IPS DF 4.7 (cell line): ENCODE measurements at regions not wholly inside any gene's neighbourhood (a gene's known extent, or its start where the extent isn't known, plus 50 kb on each side); places are given as distances from the start of the nearest gene placed in this dataset.

Source experiments
- DNase-seq: peaks from one replicate; pipeline ENCODE4 v3.0.0-alpha.2; 2013; ENCODE audit warnings: low spot score; ENCODE audit errors: extremely low read depth

DNA sequence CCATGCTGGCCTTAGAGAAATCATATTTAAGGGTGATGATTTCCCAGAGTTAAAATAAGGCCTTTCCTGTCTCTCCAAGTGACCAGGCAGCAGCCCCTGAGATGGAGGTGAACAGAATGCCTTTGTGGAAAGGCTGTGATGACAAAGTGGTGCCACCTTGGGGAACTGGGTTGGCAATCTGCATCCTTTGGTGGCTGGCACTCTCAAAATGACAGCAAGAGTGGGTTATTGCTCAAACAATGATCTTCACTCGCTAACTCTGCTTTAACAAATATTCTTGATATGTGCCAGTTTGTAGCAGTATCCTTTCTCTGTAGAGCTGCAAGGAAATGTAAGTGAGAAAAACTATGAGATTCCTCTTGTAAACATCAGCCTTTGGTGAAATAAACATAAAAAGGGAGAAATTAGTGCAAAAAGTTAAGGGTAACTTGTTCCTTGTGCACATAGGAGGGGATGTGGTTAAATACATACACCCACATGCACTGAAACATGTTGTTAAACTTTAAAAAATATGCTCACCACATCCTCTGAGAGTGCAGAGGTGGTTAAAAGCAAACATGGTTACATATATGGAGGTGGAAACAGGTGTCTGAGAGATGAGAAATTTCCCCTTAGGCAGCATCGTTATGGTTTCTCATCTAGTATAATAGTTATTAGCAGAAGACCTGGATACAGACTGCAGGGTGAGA lies 373.4 kb upstream of the CTNND2 start:
- DNase-seq = no peak

DNA sequence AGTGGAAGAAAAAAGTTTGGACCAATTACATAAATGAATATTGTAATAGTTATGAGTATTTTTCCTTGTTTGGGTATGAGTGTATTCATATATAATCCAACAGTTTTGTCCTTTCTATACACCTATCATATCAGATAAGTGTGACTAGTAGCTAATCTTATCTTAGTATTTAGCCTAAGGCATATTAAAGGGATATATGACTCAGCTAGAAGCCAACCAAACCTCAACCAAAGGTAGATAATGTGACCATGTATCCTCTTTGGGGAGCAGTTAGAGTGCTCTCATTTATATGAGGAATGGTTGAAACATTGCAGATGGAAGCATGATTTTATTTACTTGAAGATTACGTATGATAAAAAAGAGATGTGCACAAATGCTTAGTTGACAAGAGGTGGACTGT lies 370.0 kb upstream of the CTNND2 start:
- DNase-seq = no peak

DNA sequence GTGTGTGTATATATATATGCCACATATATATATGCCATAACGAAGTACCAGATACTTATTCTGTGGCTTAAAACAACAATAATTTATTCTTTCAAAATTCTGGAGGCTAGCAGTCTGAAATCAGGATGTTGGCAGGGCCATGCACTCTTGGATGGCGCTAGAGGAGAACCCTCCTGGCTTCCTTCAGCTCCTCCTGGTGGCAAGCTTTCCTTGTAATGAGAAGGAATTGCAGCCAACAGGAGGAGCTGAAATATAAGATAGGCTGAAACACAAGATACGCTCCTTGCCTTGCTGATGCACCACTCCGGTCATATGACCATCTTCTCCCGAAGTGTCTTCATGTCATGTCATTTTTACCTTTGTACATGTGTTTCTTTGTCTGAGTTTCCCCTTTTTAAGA lies 368.1 kb upstream of the CTNND2 start:
- DNase-seq = peak; percentile 30

DNA sequence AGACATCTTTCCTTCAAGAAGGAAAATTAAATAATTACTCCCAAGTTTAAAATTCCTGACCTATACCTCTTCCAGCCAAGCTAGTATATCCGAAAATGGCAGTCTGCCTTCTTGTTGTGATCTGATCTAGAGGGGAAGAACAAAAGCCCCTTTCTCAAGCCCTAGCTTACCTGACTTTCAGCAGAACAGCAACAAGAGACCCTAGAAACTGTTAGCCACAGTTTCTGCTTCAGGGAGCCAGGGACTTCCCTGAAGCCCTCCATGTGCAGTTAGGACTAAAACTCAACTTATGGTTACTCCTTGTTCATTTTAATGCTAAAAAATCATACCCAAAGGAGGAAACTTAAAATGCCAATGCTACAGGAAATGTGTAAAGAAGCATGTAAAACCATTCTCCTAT lies 366.7 kb upstream of the CTNND2 start:
- DNase-seq = no peak

DNA sequence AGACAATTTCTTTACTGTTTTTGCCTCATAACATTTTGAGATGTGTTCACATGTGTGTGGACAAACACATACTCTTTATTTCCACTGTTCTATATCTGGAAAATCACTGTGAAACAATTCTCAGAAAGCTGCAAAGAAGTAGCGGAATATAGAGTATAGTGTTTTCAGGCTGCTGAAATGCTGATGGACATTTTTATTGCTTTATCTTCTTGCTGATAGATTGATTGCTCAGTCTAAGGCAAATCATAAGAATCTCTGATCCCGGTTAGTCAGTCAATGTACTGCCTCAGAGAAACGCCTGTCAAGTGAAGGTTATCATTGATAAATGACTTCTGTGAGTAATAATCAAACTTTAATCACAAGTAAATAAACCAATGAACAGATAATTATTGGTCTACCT lies 364.9 kb upstream of the CTNND2 start:
- DNase-seq = no peak

DNA sequence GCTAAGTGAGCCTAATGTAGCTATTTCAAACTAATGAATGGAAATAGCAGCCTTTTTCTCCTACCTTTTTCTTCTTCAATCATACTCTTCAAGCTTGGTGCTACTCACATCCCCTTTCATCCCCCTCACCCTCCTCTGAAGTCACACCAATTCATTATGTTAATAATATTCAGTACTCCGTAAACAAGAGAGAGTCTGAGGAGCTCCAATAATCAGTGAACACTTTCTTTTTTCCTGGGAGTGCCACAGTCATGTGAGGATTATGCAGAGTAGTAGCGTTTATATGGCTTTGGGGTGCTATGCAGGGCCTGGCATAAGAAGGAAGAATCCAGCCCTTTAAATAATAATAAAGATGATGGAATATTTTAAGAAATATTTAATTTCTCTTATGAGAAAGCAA lies 354.3 kb upstream of the CTNND2 start:
- no peak for DNase-seq

DNA sequence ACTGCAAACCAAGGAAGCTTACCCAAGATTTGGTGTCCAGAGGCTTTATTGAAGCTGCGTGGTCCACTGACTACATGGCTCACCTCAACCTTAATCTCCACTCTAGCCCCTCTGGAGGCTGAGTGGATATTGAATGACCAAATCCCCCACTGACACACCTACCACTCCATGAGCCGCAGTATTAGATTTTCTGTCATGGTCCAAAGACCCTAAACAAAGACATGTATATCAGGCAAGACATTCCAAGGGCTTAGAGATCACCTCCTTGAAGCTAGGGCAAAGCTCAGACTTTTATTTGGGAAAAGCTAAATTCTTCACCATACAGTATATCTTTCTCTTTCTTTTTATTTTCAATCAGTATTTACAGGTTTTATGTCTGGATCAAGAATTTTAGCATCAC lies 346.2 kb upstream of the CTNND2 start:
- DNase-seq = no peak

DNA sequence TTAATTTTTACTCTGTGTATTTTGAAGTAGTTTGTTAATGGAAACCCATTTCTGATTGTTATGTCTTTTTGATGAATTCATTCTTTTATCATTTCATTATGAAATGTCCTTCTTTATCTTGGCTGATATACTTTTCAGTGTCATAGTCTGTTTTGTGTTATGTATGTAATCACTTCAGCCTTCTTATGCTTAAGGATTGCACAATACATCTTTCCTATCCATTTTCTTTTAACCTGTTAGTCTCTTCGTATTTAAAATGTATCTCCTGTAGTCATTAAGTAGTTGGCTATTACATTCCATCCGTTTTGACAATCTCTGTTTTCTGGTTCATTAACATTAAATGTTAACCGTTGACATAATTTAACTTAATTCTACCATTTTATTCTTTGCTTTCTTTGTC lies 344.6 kb upstream of the CTNND2 start:
- no peak for DNase-seq

DNA sequence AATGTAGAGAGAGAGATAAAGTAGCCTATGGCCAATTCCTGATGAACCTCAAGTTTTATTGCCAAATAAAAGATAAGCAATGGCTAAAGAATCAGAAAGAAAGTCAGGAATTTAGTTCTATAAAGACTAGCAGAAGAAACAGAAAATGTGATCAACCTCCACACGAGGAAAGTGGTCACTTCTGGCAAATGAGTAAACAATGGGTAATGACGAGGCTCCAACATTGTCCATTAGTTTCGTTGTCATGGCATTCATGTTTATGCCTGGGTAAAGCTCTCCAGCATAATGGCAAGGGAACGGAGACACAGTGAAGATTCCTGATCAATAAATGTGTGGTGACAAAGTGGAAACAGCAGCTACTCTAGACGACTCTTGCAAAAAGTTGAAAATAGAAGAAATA lies 341.8 kb upstream of the CTNND2 start:
- DNase-seq = no peak

DNA sequence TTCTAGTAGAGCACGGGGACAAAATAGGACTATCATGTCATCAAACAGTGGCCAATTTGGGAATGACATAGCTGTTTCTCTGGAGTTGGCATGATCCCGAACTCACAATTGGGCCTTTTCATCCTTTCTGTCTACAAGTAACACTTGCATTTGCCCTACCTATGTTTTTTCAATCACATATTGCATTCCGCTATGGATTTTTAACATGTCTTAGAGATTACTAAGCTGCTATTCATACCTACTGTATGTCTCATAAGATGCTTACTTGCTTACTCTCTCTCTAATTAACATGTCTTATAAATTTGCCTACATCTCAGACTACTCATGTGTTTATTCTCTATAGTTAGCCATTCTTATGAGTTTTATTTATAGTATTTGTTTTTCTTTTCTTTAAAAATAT lies 341.2 kb upstream of the CTNND2 start:
- DNase-seq = no peak

DNA sequence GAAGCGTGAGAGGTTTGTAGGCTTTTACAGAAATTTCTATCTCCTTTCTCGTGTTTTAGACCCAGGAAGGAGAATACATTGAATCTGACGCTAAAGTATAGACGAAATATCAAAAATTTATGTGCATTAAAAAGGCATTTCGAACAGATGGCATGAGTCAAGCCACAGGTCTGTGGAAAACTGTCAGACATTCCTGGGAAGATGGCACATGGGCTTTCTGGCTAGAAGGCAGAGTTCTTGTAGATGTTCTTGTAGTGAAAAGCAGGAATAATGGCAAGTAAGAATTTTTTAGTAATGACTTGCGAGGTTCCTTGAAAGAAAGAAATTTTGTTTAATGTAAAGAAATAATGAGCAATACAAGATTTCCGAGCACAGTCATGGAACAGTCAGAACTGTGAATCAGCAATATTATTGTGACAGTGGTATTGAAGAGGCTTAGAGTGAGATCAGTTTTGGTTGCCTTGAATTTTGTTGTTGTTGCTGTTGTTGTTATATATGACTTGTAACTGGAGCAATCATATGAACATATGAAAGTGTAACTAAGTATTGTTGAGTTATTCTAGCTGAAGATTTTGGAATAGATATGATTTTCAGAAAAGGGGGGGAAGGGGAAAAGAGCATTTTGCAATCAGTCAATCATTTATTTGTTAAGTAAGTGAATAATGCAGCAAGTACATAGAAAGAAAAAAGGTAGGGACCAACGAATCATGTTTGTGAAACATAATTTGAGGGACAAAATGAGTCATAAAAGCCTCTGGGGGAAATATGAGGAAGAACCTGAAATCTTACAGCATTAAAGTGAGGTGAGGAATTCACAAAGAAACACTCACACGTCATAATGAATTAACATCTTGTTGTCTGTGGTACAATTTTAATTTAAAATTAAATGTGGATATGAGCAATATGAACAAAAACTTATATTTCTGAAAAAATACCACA lies 339.0 kb upstream of the CTNND2 start:
- DNase-seq = no peak

DNA sequence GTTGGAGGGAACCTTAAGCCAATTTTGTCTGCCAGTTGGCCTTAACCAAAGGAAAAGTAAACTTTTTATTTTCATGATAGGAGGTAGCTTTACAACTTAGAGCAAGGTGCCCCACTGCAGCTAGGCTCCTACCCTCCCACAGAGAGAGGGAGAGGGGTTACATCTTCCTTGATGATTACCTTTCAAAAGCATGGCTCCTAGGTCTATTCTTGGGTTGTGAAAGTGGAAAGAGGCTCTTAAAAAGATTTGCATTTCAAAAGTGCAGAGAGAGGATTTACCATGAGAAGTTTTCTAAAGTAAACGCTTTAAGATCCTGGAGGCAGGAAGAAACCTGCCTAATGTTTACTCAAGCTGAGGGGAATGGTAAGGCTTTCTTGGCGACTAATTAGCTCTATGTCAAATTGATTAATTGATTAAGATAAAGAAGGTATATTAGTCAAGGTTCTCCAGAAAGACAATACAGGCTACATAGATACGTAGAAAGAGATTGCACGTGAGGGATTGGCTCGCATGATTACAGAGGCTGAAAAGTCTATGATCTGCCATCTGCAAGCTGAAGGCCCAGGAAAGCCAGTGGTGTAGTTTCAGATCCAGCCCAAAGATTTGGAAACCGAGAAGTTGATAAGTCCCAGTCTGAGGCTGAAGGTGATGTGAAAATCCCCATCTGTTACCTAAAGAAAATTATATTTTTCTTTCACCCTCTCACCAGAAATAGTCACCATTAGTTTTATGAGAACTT lies 333.8 kb upstream of the CTNND2 start:
- DNase-seq = peak; percentile 38

DNA sequence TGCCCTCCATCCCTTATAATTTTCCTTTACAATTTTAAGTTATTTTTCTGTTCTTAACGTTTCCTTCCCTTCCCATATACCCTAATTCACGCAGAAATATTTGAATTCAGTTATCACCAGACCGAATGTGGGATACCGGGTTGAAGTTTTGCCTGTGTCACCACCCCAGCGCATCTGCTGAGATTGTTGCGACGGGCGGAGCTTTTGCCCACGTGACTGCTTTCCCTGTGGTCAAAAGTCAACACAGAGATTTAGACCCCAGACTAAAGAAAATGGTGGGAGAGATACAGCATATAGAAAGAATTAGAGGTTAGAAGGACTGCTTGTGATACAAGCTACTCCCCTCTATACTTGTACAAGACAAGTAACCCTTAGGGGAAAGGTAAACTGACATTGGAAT lies 326.4 kb upstream of the CTNND2 start:
- DNase-seq = no peak

DNA sequence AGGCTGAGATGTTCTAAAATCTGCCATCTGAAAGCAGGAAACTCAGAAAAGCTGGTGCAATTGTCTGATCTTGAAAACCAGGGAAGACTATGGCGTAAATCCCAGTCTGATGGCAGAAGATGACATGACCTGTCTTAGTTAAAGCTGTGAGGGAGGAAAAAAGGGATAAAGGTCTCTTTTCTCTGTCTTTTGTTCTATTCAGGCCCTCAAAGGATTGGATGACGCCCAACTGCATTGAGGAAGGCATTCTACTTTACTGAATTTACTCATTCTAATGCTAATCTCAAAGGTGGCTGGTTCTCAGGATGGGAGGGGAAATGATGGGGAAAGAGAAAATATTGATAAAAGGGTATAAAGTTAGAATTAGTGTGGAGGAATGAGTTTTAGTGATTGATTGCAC lies 312.8 kb upstream of the CTNND2 start:
- DNase-seq = no peak

DNA sequence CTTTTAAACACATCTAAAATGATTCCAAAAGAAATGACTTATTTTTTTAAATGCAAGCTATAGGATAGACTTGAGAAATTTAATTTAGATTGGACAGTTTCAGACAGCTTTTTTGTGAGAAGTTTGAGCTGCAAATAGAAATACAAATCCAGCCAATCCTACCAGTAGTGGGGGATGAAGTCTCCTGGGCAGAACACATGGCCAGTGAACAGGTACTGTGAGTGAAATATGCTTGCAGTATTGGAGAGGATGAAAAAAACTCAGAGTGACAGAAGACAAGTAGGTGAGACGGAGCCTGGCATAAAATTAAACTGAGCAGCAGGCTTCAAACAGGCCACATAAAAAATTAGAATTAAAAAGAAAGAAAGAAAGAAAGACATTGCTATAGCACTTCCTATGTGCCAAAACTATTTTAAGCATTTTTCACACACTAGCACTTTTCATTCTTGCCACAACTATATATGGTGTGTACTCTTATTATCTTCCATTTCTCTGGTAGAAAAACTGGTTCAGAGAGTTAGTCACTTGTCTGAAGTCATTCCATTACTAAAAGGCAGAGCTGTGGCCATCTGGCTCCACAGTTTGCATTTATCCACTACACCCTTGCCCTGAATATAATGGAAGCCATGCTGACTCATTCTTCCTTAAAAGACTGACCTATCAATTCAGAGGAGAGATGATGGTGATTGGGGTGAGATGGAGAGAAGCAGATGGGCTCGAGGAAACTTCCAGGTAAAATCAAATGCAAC lies 310.2 kb upstream of the CTNND2 start:
- no peak for DNase-seq

DNA sequence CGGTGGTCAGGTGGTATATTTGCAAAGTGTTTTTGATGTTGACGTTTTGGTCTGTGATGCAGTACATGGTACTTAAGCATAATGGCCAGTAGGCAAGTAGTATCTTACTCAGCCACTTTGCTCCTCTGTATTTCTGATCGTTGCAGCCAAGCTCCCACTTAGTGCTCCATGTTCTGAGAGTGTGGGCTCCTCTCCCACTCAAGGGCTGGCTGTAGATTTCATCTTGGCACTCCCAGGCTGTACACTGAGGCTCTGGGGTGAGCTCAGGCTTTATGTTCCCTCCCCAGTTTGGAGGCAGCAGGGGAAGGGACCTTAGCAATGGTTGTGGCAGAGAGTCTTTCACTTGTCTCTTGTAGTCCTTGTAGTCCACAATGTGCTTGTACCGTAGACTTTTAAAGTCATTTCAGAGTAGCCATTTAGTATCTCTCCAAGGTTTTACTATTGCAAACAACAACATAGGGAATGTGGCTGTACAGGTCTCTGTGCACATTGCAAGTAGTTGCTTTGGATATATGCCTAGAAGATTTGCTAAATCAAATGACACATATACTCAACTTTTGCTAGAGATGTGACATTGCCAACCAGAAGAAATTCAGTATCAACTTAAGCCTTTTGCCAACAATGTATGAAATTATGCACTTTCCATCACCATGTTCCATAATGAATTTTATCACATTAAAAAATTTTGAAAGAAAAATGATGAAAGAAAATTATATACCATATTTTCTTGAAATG lies 304.3 kb upstream of the CTNND2 start:
- no peak for DNase-seq

DNA sequence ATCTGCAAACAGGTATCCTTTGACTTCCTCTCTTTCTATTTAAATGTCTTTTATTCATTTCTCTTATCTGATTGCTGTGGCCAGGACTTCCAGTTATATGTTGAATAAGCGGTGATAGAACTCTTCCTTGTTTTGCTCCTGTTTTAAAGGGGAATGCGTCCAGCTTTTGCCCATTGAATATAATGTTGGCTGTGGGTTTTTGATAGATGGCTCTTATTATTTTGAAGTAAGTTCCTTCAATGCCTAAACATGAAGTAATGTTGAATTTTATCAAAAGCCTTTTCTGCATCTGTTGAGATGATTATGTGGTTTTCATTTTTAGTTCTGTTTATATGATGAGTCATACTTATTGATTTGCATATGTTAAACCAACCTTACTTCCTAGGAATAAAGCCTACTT lies 300.5 kb upstream of the CTNND2 start:
- no peak for DNase-seq

DNA sequence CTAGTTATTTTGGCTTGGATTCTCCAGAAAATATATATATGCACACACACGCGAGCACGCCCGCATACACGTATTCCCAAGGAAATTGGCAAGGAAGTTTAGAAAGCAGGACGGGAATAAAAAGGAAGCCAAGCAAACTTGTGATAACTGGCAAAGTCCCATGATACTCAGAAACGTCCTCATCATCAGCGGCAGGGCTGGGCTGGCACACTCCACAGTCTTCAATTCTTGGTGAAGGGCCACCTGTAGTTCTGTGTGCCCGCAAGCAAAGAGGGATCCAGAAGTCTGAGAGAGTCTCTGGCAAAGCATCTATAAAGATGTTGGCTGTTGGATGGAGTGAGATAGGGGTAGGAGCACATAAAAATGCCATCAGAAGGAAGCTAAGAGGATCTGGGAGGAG lies 289.3 kb upstream of the CTNND2 start:
- no peak for DNase-seq

DNA sequence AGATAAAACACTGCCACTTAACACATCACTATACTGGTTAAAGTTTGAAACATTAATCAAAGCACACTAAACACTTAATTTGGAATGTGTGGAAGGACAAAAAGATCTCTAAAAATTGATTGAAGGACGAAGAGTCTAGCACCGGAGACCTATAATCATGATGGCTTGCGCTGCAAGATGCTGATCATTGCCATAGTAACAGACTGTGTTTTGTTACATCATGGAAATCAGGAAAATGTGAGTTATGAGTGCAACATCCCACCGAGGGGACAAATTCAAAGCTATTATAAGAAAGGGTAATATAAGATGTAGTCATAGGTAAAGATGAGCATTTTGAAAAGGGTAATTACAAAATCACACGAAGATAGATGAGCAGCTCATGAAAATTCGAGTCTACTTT lies 278.8 kb upstream of the CTNND2 start:
- DNase-seq = no peak

DNA sequence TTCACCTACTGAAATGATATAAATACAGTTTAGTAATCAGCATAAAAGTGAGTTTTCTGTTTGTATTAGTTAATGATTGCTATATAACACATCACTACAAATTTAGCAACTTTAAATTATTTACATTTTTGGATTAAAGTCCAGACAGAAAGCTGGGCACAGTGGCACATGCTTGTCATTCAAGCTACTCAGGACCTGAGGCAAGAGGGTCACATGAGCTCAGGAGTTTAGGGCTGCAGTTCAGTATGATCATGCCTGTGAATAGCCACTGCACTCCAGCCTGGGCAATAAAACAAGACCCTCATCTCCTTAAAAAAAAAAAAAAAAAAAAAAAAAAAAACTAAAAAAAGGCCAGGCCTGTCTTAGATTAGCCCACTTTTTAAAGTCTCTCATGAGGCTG lies 273.6 kb upstream of the CTNND2 start:
- no peak for DNase-seq

DNA sequence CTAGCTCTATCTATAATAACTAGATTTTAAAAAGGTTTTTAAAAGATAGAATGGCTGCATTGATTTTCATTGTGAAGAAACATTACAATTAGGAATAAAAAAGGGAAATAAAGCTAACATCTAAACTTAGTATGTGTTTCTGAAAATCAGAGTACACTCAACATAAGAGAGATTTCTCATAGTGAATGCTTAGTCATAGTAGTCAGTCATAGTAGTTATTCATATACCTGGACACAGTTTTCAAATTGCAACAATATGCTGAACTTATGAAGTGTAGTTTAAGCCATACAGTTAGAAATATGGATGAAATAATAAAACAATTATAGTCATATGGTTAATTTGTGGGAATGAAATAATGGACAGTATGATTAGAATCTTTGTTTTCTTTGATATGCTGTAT lies 273.0 kb upstream of the CTNND2 start:
- DNase-seq = no peak
